PC-3 (cell line): ENCODE measurements at regions not wholly inside any gene's neighbourhood (a gene's known extent, or its start where the extent isn't known, plus 50 kb on each side); places are given as distances from the start of the nearest gene placed in this dataset.

Experiments used
- ATAC-seq: fragments of 200-7000 bp; cut with Tn5 transposase; 2 replicates; pipeline ENCODE4 v1.9.1; 2020; ENCODE audit warnings: mild to moderate bottlenecking, moderate library complexity
- BruUV-seq: library from RNA; stranded (reverse); fragments of 400-500 nt; replicated peaks from 2 replicates; lab custom pipeline; 2021; lab: Mats Ljungman, UMichigan
- CTCF ChIA-PET: fragments of 300-600 bp; sonication (Branson Sonifier 250); formaldehyde crosslinking; loops from one replicate; lab custom pipeline; 2022; ENCODE audit warnings: antibody characterized with exemption; lab: Charles Lee
- POLR2A ChIA-PET: fragments of 300-600 bp; sonication (Branson Sonifier 250); formaldehyde crosslinking; loops from one replicate; lab custom pipeline; 2022; ENCODE audit warnings: antibody characterized with exemption; ENCODE audit not compliant: unreplicated experiment; lab: Charles Lee
- DNase-seq: peaks from one replicate; pipeline ENCODE4 v3.0.0-alpha.2; 2015
- H2AFZ ChIP-seq: fragments of 300-600 bp; sonication (generic); 2 replicates; pipeline ENCODE4 v1.6.0; 2016; ENCODE audit warnings: antibody characterized with exemption, low read length
- H3F3A ChIP-seq: fragments of 300-600 bp; sonication (generic); one replicate; pipeline ENCODE4 v1.6.0; 2017; ENCODE audit warnings: antibody characterized with exemption, low read length, control low read depth, mild to moderate bottlenecking; ENCODE audit not compliant: unreplicated experiment
- H3K27ac ChIP-seq: fragments of 300-600 bp; sonication (generic); 2 replicates; pipeline ENCODE4 v1.5.1; 2016; ENCODE audit warnings: mild to moderate bottlenecking, low read length
- H3K27me3 ChIP-seq: fragments of 300-600 bp; sonication (generic); 2 replicates; pipeline ENCODE4 v1.6.1; 2016; ENCODE audit warnings: low read length, mixed read lengths
- H3K36me3 ChIP-seq: fragments of 300-600 bp; sonication (generic); 2 replicates; pipeline ENCODE4 v1.6.1; 2016; ENCODE audit warnings: low read depth, mixed run types, low read length, mixed read lengths
- H3K4me1 ChIP-seq: fragments of 300-600 bp; sonication (generic); 2 replicates; pipeline ENCODE4 v1.5.1; 2016; ENCODE audit warnings: low read length; ENCODE audit not compliant: insufficient read depth
- H3K4me2 ChIP-seq: fragments of 300-600 bp; sonication (generic); 2 replicates; pipeline ENCODE4 v1.6.0; 2016; ENCODE audit warnings: low read length
- H3K4me3 ChIP-seq: fragments of 300-600 bp; sonication (generic); 2 replicates; pipeline ENCODE4 v1.5.1; 2016; ENCODE audit warnings: mild to moderate bottlenecking, low read length, mixed read lengths
- H3K79me2 ChIP-seq: fragments of 300-600 bp; sonication (generic); 2 replicates; pipeline ENCODE4 v1.6.1; 2017; ENCODE audit warnings: low read length, mixed read lengths
- H3K9ac ChIP-seq: fragments of 300-600 bp; sonication (generic); 2 replicates; pipeline ENCODE4 v1.6.0; 2016; ENCODE audit warnings: mild to moderate bottlenecking, low read length
- H3K9me2 ChIP-seq: fragments of 300-600 bp; sonication (generic); replicated peaks from 2 replicates; pipeline ENCODE4 v1.6.1; 2016; ENCODE audit warnings: mixed run types, low read length, mixed read lengths
- H3K9me3 ChIP-seq: fragments of 300-600 bp; sonication (generic); 2 replicates; pipeline ENCODE4 v1.6.1; 2016; ENCODE audit warnings: low read length, mixed read lengths
- H4K20me1 ChIP-seq: fragments of 300-600 bp; sonication (generic); 2 replicates; pipeline ENCODE4 v1.6.1; 2016; ENCODE audit warnings: low read length, mixed read lengths
- CTCF ChIP-seq: fragments of 300-600 bp; sonication (generic); conservative IDR thresholded peaks from 2 replicates; pipeline ENCODE4 v1.5.1; 2017; ENCODE audit warnings: antibody characterized with exemption, low read depth, mild to moderate bottlenecking, low read length
- EZH2 ChIP-seq: fragments of 300-600 bp; sonication (generic); IDR thresholded peaks from one replicate; pipeline ENCODE4 v1.6.1; 2017; ENCODE audit warnings: antibody characterized with exemption, mild to moderate bottlenecking, low read length; ENCODE audit not compliant: unreplicated experiment
- EZH2phosphoT487 ChIP-seq: fragments of 300-600 bp; sonication (generic); IDR thresholded peaks from 2 replicates; pipeline ENCODE4 v1.6.1; 2018; ENCODE audit warnings: mild to moderate bottlenecking, antibody characterized with exemption, low read length, borderline replicate concordance
- intact Hi-C: fragments of 100-400 bp; cut with micrococcal nuclease; formaldehyde crosslinking; loops from 2 replicates; pipeline ENCODE4 v1.9.0; 2023

GRCh38 chr6:45724511-45724910, 291.1 kb downstream of the CLIC5 start:
- Histone ChIP-seq H2AFZ (no peak overlapping the region), H3K79me2 (no peaks in the 10 kb centered on the region), H3K9me2 (no peaks in the 10 kb centered on the region), H3K4me2 (no peak overlapping the region), H4K20me1 (no peaks in the 10 kb centered on the region), H3K4me1 (peaks cover 8% of the 10 kb centered on the region; the same call in 1 of the 2 replicates), H3K36me3 (no peaks in the 10 kb centered on the region), H3K9me3 (no peaks in the 10 kb centered on the region), H3K4me3 (no peak overlapping the region), H3K27me3 (no peaks in the 10 kb centered on the region), H3K9ac (no peak overlapping the region), H3K27ac (no peak overlapping the region), H3F3A (no peaks in the 10 kb centered on the region)
- peak; percentile 86 for DNase-seq
- ATAC-seq: peak; percentile 86
- intact Hi-C loops: no loop called here
- no TSS peak for BruUV-seq
- POLR2A ChIA-PET: no interaction called here
- CTCF ChIA-PET: interaction anchor here (0.9 kb wide), 1 partner anchor 198 kb away, joined by 3 read pairs; no protein-coding TSS in a partner anchor
- TF ChIP-seq EZH2phosphoT487: no peak
- TF ChIP-seq EZH2: no peak
- TF ChIP-seq CTCF: no peak

DNA sequence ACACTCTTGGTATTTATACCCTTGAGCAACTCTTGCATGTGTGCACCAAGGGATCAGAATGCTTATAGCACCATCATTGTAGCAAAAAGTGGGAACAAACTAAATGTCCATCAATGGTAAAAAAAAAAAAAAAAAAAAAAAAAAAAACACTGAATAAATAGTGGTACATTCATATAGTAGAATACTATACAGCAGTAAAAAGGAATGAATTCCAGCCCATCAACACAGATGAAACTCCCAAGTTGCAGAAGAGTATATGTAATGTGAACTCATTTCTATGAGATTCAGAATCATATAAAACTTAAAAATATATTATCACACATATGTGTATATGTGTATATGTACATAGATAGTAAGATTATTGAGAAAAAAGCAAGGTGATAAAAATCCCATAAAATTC, 291.6 kb downstream of the CLIC5 start:
- Histone ChIP-seq H3K9me3 (no peaks in the 10 kb centered on the region), H3K27me3 (no peaks in the 10 kb centered on the region), H3K9me2 (no peaks in the 10 kb centered on the region), H3K9ac (no peak overlapping the region), H3K4me3 (no peak overlapping the region), H3F3A (no peaks in the 10 kb centered on the region), H3K4me1 (peaks cover 8% of the 10 kb centered on the region; the same call in 1 of the 2 replicates), H3K79me2 (no peaks in the 10 kb centered on the region), H3K27ac (no peak overlapping the region), H2AFZ (no peak overlapping the region), H3K36me3 (no peaks in the 10 kb centered on the region), H3K4me2 (no peak overlapping the region), H4K20me1 (no peaks in the 10 kb centered on the region)
- no peak for DNase-seq
- ChIA-PET CTCF (no interaction called here), POLR2A (no interaction called here)
- no peak for TF ChIP-seq CTCF
- BruUV-seq: no TSS peak
- intact Hi-C loops: no loop called here
- no peak for ATAC-seq

DNA sequence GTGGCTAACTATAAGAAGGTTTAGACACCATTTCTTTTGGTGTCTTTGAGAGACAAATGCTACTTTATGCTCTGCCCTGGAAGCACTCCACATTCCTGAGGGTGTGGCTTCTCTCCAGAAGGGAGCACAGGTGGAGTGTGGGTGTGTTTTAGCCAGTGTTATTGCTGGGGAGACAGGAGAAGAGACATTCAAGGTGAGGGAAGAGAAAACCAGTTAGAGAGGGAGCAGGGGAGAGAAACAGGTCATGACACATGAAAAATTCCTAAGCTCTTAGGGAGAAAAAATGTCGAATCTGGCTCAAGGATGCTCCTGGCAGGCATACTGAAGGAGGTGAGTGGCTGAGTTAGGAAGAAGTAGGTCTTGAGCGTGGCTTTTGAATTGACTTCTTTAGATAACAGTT, 292.8 kb downstream of the CLIC5 start:
- POLR2A ChIA-PET: no interaction called here
- intact Hi-C loops: no loop called here

More for the DNA sequence above, 292.8 kb downstream of the CLIC5 start:
- H3K4me3 ChIP-seq: no peak overlapping the region
- no peak overlapping the region for H2AFZ ChIP-seq
- BruUV-seq: no TSS peak
- DNase-seq (peak; percentile 29), ATAC-seq (no peak)
- H3K27ac ChIP-seq: no peak overlapping the region
- CTCF ChIA-PET: interaction anchor here (1.7 kb wide), 1 partner anchor 8 kb away, joined by 3 read pairs; no protein-coding TSS in a partner anchor
- H3K9ac ChIP-seq: no peak overlapping the region
- no peaks in the 10 kb centered on the region for H3F3A ChIP-seq
- H3K9me2 ChIP-seq: no peaks in the 10 kb centered on the region
- H3K36me3 ChIP-seq: no peaks in the 10 kb centered on the region
- H3K4me1 ChIP-seq: no peaks in the 10 kb centered on the region
- no peak overlapping the region for H3K4me2 ChIP-seq
- no peak for TF ChIP-seq EZH2phosphoT487
- no peak for TF ChIP-seq EZH2
- TF ChIP-seq CTCF: no peak
- no peaks in the 10 kb centered on the region for H4K20me1 ChIP-seq
- H3K79me2 ChIP-seq: no peaks in the 10 kb centered on the region
- no peaks in the 10 kb centered on the region for H3K27me3 ChIP-seq
- no peaks in the 10 kb centered on the region for H3K9me3 ChIP-seq
